ENCODE measurements at regions not wholly inside any gene's neighbourhood (a gene's known extent, or its start where the extent isn't known, plus 50 kb on each side); places are given as distances from the start of the nearest gene placed in this dataset.

GRCh38 chr12:126454581-126454980 is 1389.3 kb downstream of the AACS start:
- TF ChIP-seq EP300 (IDR thresholded peaks at IDR 0.05; ENCODE audit: borderline replicate concordance) (no peak), YY1 (IDR thresholded peaks at IDR 0.05; ENCODE audit: low read depth) (no peak)

- no peak for TF ChIP-seq NFIC (IDR thresholded peaks at IDR 0.05)
- no peak for TF ChIP-seq MAX (IDR thresholded peaks at IDR 0.05)
- TF ChIP-seq CEBPB (IDR thresholded peaks at IDR 0.05) = no peak
- no peak for TF ChIP-seq EP300 (IDR thresholded peaks at IDR 0.05; ENCODE audit: borderline replicate concordance)
- no peak for TF ChIP-seq YY1 (IDR thresholded peaks at IDR 0.05; ENCODE audit: low read depth)
These were observed 1392.5 kb downstream of the AACS start for GRCh38 chr12:126457776-126458175.

GRCh38 chr12:126464153-126464552 is 1398.9 kb downstream of the AACS start:
- TF ChIP-seq TAF1 (IDR thresholded peaks at IDR 0.05; ENCODE audit: low read depth) (no peak), TEAD4 (IDR thresholded peaks at IDR 0.05) (no peak), TCF12 (IDR thresholded peaks at IDR 0.05; ENCODE audit: low read depth) (no peak), EP300 (IDR thresholded peaks at IDR 0.05; ENCODE audit: borderline replicate concordance) (no peak), CEBPB (IDR thresholded peaks at IDR 0.05) (no peak), REST (IDR thresholded peaks at IDR 0.05; ENCODE audit: low read depth) (no peak), RAD21 (IDR thresholded peaks at IDR 0.05; ENCODE audit: low read depth) (no peak), NFIC (IDR thresholded peaks at IDR 0.05) (no peak), ZBTB7A (IDR thresholded peaks at IDR 0.05; ENCODE audit: low read depth) (no peak), MAX (IDR thresholded peaks at IDR 0.05) (no peak), CREB1 (IDR thresholded peaks at IDR 0.05; ENCODE audit: low read depth) (no peak), FOXM1 (IDR thresholded peaks at IDR 0.05; ENCODE audit: borderline replicate concordance, low read depth) (no peak), USF1 (IDR thresholded peaks at IDR 0.05) (no peak), YY1 (IDR thresholded peaks at IDR 0.05; ENCODE audit: low read depth) (no peak)

GRCh38 chr12:126469211-126469610 is 1404.0 kb downstream of the AACS start:
- TF ChIP-seq CREB1 (IDR thresholded peaks at IDR 0.05; ENCODE audit: low read depth) = no peak
- no peak for TF ChIP-seq TAF1 (IDR thresholded peaks at IDR 0.05; ENCODE audit: low read depth)
- no peak for TF ChIP-seq ZBTB7A (IDR thresholded peaks at IDR 0.05; ENCODE audit: low read depth)
- TF ChIP-seq MAX (IDR thresholded peaks at IDR 0.05) = no peak
- no peak for TF ChIP-seq RAD21 (IDR thresholded peaks at IDR 0.05; ENCODE audit: low read depth)
- no peak for TF ChIP-seq REST (IDR thresholded peaks at IDR 0.05; ENCODE audit: low read depth)
- TF ChIP-seq YY1 (IDR thresholded peaks at IDR 0.05; ENCODE audit: low read depth) = no peak
- no peak for TF ChIP-seq EGR1 (IDR thresholded peaks at IDR 0.05)
- TF ChIP-seq TCF12 (IDR thresholded peaks at IDR 0.05; ENCODE audit: low read depth) = no peak
- TF ChIP-seq TEAD4 (IDR thresholded peaks at IDR 0.05) = no peak
- TF ChIP-seq USF1 (IDR thresholded peaks at IDR 0.05) = no peak
- TF ChIP-seq FOXM1 (IDR thresholded peaks at IDR 0.05; ENCODE audit: borderline replicate concordance, low read depth) = no peak
- no peak for TF ChIP-seq CEBPB (IDR thresholded peaks at IDR 0.05)
- no peak for TF ChIP-seq EP300 (IDR thresholded peaks at IDR 0.05; ENCODE audit: borderline replicate concordance)

- TF ChIP-seq TEAD4 (IDR thresholded peaks at IDR 0.05) (no peak), CEBPB (IDR thresholded peaks at IDR 0.05) (no peak), RAD21 (IDR thresholded peaks at IDR 0.05; ENCODE audit: low read depth) (no peak), FOXM1 (IDR thresholded peaks at IDR 0.05; ENCODE audit: borderline replicate concordance, low read depth) (no peak), USF1 (IDR thresholded peaks at IDR 0.05) (no peak), TAF1 (IDR thresholded peaks at IDR 0.05; ENCODE audit: low read depth) (no peak), REST (IDR thresholded peaks at IDR 0.05; ENCODE audit: low read depth) (no peak), YY1 (IDR thresholded peaks at IDR 0.05; ENCODE audit: low read depth) (no peak), EP300 (IDR thresholded peaks at IDR 0.05; ENCODE audit: borderline replicate concordance) (no peak), CREB1 (IDR thresholded peaks at IDR 0.05; ENCODE audit: low read depth) (no peak), MAX (IDR thresholded peaks at IDR 0.05) (no peak), NFIC (IDR thresholded peaks at IDR 0.05) (no peak), TCF12 (IDR thresholded peaks at IDR 0.05; ENCODE audit: low read depth) (no peak), EGR1 (IDR thresholded peaks at IDR 0.05) (no peak), ZBTB7A (IDR thresholded peaks at IDR 0.05; ENCODE audit: low read depth) (no peak)
These were observed 1409.5 kb downstream of the AACS start for GRCh38 chr12:126474703-126475102.
